H9 (cell line): ENCODE measurements at regions not wholly inside any gene's neighbourhood (a gene's known extent, or its start where the extent isn't known, plus 50 kb on each side); places are given as distances from the start of the nearest gene placed in this dataset.

Experiments
- DNase-seq: peaks from one replicate; pipeline ENCODE4 v3.0.0-alpha.2; 2017
- H2AFZ ChIP-seq: one replicate; pipeline ENCODE4 v1.6.1; 2013; ENCODE audit warnings: mild to moderate bottlenecking, low read length, control low read depth, moderate library complexity
- H2AK5ac ChIP-seq: 2 replicates; pipeline ENCODE4 v1.6.1; 2013; ENCODE audit warnings: low read length, control low read depth, mixed read lengths; ENCODE audit not compliant: insufficient read length
- H2BK120ac ChIP-seq: one replicate; pipeline ENCODE4 v1.6.1; 2013; ENCODE audit warnings: low read depth, mild to moderate bottlenecking, low read length, control low read depth, inconsistent platforms; ENCODE audit not compliant: poor library complexity, severe bottlenecking
- H2BK12ac ChIP-seq: 2 replicates; pipeline ENCODE4 v1.6.1; 2013; ENCODE audit warnings: low read length, control low read depth, mixed read lengths, low read depth; ENCODE audit not compliant: insufficient read length
- H2BK15ac ChIP-seq: 2 replicates; pipeline ENCODE4 v1.6.1; 2013; ENCODE audit warnings: low read depth, low read length, control low read depth
- H2BK20ac ChIP-seq: one replicate; pipeline ENCODE4 v1.6.1; 2013; ENCODE audit warnings: low read depth, mild to moderate bottlenecking, low read length, control low read depth, inconsistent platforms; ENCODE audit not compliant: poor library complexity, severe bottlenecking
- H2BK5ac ChIP-seq: 2 replicates; pipeline ENCODE4 v1.6.1; 2013; ENCODE audit warnings: low read length, control low read depth, mixed read lengths; ENCODE audit not compliant: insufficient read length
- H3K14ac ChIP-seq: 2 replicates; pipeline ENCODE4 v1.6.1; 2013; ENCODE audit warnings: low read length, control low read depth; ENCODE audit not compliant: insufficient read depth
- H3K18ac ChIP-seq: 2 replicates; pipeline ENCODE4 v1.6.1; 2013; ENCODE audit warnings: low read depth, mild to moderate bottlenecking, mixed read lengths, low read length, control low read depth; ENCODE audit not compliant: insufficient read length
- H3K23ac ChIP-seq: 2 replicates; pipeline ENCODE4 v1.6.1; 2013; ENCODE audit warnings: low read length, control low read depth, mixed read lengths, low read depth; ENCODE audit not compliant: insufficient read length
- H3K23me2 ChIP-seq: 2 replicates; pipeline ENCODE4 v1.6.1; 2013; ENCODE audit warnings: low read depth, mild to moderate bottlenecking, mixed read lengths, low read length, control low read depth; ENCODE audit not compliant: insufficient read length, poor library complexity, severe bottlenecking
- H3K27ac ChIP-seq: 2 replicates; pipeline ENCODE4 v1.5.1; 2013; ENCODE audit warnings: low read length, control low read depth, mixed read lengths, low read depth; ENCODE audit not compliant: insufficient read length
- H3K27me3 ChIP-seq: 2 replicates; pipeline ENCODE4 v1.6.1; 2013; ENCODE audit warnings: low read length, control low read depth, inconsistent platforms; ENCODE audit not compliant: insufficient read depth
- H3K4ac ChIP-seq: 2 replicates; pipeline ENCODE4 v1.6.1; 2013; ENCODE audit warnings: low read depth, mild to moderate bottlenecking, control low read depth, inconsistent platforms, low read length, moderate library complexity
- H3K4me1 ChIP-seq: 2 replicates; pipeline ENCODE4 v1.6.1; 2013; ENCODE audit warnings: low read length, control low read depth, inconsistent platforms; ENCODE audit not compliant: insufficient read depth
- H3K4me2 ChIP-seq: 2 replicates; pipeline ENCODE4 v1.6.1; 2013; ENCODE audit warnings: low read length, control low read depth, mixed read lengths; ENCODE audit not compliant: insufficient read length, insufficient read depth
- H3K56ac ChIP-seq: 2 replicates; pipeline ENCODE4 v1.6.1; 2013; ENCODE audit warnings: low read depth, mild to moderate bottlenecking, mixed read lengths, low read length, control low read depth; ENCODE audit not compliant: insufficient read length
- H3K79me1 ChIP-seq: 2 replicates; pipeline ENCODE4 v1.6.1; 2013; ENCODE audit warnings: low read depth, mild to moderate bottlenecking, moderate library complexity, low read length, control low read depth, inconsistent platforms; ENCODE audit not compliant: insufficient read depth, poor library complexity, severe bottlenecking
- H3K79me2 ChIP-seq: 2 replicates; pipeline ENCODE4 v1.6.1; 2013; ENCODE audit warnings: low read length, control low read depth, inconsistent platforms; ENCODE audit not compliant: insufficient read depth
- H3K9ac ChIP-seq: 2 replicates; pipeline ENCODE4 v1.6.1; 2013; ENCODE audit warnings: low read length, control low read depth, mixed read lengths; ENCODE audit not compliant: insufficient read length; ENCODE audit errors: extremely low read depth
- H3K9me3 ChIP-seq: one replicate; pipeline ENCODE4 v1.6.1; 2013; ENCODE audit warnings: low read depth, low read length, inconsistent platforms; ENCODE audit not compliant: control insufficient read depth
- H3T11ph ChIP-seq: one replicate; pipeline ENCODE4 v1.6.1; 2013; ENCODE audit warnings: mild to moderate bottlenecking, low read length, control low read depth, inconsistent platforms
- H4K20me1 ChIP-seq: one replicate; pipeline ENCODE4 v1.6.1; 2013; ENCODE audit not compliant: control insufficient read depth, insufficient read length, insufficient read depth
- H4K5ac ChIP-seq: 2 replicates; pipeline ENCODE4 v1.6.1; 2013; ENCODE audit warnings: low read depth, mild to moderate bottlenecking, mixed read lengths, low read length, control low read depth; ENCODE audit not compliant: insufficient read length
- H4K8ac ChIP-seq: replicated peaks from 2 replicates; pipeline ENCODE4 v1.6.1; 2013; ENCODE audit warnings: low read length, control low read depth, mixed read lengths, low read depth; ENCODE audit not compliant: insufficient read length
- H4K91ac ChIP-seq: 2 replicates; pipeline ENCODE4 v1.6.1; 2013; ENCODE audit warnings: low read depth, mild to moderate bottlenecking, moderate library complexity, mixed read lengths, low read length, control low read depth; ENCODE audit not compliant: insufficient read length
- H3K27ac Mint-ChIP-seq, 3 experiments: 2 replicates in 2 of 3; 3 replicates in 1 of 3; pipeline ENCODE4 v1.8.0; 2020 to 2021; ENCODE audit warnings: mixed read lengths in 3 of 3, mild to moderate bottlenecking in 1 of 3, moderate library complexity in 1 of 3
- H3K27me3 Mint-ChIP-seq: 2 replicates; pipeline ENCODE4 v1.8.0; 2021; ENCODE audit warnings: low read depth, mild to moderate bottlenecking, moderate library complexity, mixed read lengths
- H3K36me3 Mint-ChIP-seq, 3 experiments: 2 replicates in 2 of 3; 3 replicates in 1 of 3; pipeline ENCODE4 v1.8.0; 2020 to 2021; ENCODE audit warnings: low read depth in 3 of 3, mixed read lengths in 3 of 3; ENCODE audit not compliant: insufficient read depth in 1 of 3
- H3K4me1 Mint-ChIP-seq, 2 experiments: 2 replicates each; pipeline ENCODE4 v1.8.0; 2020; ENCODE audit warnings: mixed read lengths in 2 of 2
- H3K4me3 Mint-ChIP-seq, 2 experiments: 2 replicates in 1 of 2; 3 replicates in 1 of 2; pipeline ENCODE4 v1.8.0; 2020 to 2021; ENCODE audit warnings: mild to moderate bottlenecking in 2 of 2, mixed read lengths in 2 of 2, moderate library complexity in 1 of 2
- H3K9me3 Mint-ChIP-seq, 2 experiments: 2 replicates in 1 of 2; 3 replicates in 1 of 2; pipeline ENCODE4 v1.8.0; 2020; ENCODE audit warnings: mild to moderate bottlenecking in 2 of 2, mixed read lengths in 2 of 2, moderate library complexity in 1 of 2
- WGBS: extraction: QIAGEN DNeasy Blood & Tissue Kit; methylation state at CpG from one replicate; pipeline ENCODE4 v1.1.7; 2013; ENCODE audit warnings: missing lambda C conversion rate, low lambda C conversion rate, mixed read lengths; ENCODE audit not compliant: insufficient read length; ENCODE audit errors: extremely low coverage; 5-methylcytosine and 5-hydroxymethylcytosine counted together
- TF ChIP-seq, protein P1 (sequence below): fragments of 200-600 bp; sonication (generic); conservative IDR thresholded peaks from 3 replicates; pipeline ENCODE4 v1.8.0; 2021; ENCODE audit warnings: antibody characterized with exemption, mild to moderate bottlenecking

DNA sequence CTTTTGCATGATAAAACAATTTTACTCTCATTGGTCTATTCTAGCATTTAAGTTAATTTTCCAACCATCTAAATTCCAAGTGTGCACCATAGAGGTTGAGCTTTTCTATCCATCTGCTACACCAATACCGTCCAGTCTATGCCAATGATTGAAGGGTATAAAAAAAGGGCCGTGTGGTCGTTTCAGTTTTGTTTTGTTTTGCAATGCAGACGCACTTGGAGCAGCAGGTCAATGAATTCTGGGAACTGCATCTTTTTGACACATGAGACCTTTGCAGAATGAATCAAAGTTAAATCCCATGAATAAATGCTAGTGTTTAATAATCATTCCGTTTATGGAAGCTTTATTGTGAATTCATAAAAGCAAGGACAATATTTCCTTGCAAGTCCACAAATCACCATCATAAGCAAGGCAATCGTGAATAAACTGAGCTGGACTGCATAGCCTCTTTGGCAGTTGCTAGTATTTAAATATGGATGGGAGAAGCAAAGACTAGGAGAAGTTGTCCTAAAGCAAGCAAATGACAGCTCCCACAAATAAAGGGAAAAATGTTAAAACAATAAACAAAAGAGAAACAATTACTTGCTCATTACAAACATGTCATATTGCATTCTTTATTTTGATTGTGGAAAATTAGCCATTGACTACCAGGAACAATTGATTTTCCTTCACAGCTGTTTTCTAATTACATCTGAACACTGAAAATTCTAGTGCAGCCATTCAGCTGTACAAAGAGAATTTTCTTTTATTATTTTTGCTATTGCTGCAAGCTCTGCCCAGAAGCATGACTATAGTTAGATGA lies 649.7 kb upstream of the GJE1 start:
- Mint-ChIP-seq H3K4me3 (no peak overlapping the region), H3K9me3 (peaks cover 0 to 2% of the 10 kb centered on the region in 2 experiments; a peak in 2 of 5 replicates), H3K4me1 (peaks cover 4 to 9% of the 10 kb centered on the region in 2 experiments), H3K36me3 (peaks cover 0 to 3% (median 0%) of the 10 kb centered on the region in 3 experiments; a peak in 1 of 7 replicates), H3K27me3 (no peaks in the 10 kb centered on the region), H3K27ac (no peak overlapping the region)
- no peaks in the 10 kb centered on the region for H4K20me1 ChIP-seq
- H3K27ac ChIP-seq, result no peak overlapping the region
- no peak overlapping the region for H3K56ac ChIP-seq
- no peak overlapping the region for H3K9ac ChIP-seq
- no peaks in the 10 kb centered on the region; the same call in 1 of the 2 replicates for H3K79me2 ChIP-seq
- H3K23ac ChIP-seq, result no peak overlapping the region
- no peak overlapping the region for H4K91ac ChIP-seq
- H2BK120ac ChIP-seq, result no peak overlapping the region
- H2AK5ac ChIP-seq, result no peak overlapping the region
- H3K9me3 ChIP-seq, result no peaks in the 10 kb centered on the region
- no peak overlapping the region for H3K4me2 ChIP-seq
- H3K27me3 ChIP-seq, result no peaks in the 10 kb centered on the region
- H2BK12ac ChIP-seq, result no peak overlapping the region
- no peak overlapping the region for H3T11ph ChIP-seq
- no peaks in the 10 kb centered on the region for H3K4me1 ChIP-seq
- H4K5ac ChIP-seq, result no peak overlapping the region
- no CpG with 5 or more reads among the region's 6 CpGs for WGBS
- no peaks in the 10 kb centered on the region for H3K23me2 ChIP-seq
- H3K4ac ChIP-seq, result no peak overlapping the region
- H2BK15ac ChIP-seq, result no peak overlapping the region
- no peak overlapping the region for H2AFZ ChIP-seq
- H3K14ac ChIP-seq, result no peak overlapping the region
- TF ChIP-seq, protein P1, sequence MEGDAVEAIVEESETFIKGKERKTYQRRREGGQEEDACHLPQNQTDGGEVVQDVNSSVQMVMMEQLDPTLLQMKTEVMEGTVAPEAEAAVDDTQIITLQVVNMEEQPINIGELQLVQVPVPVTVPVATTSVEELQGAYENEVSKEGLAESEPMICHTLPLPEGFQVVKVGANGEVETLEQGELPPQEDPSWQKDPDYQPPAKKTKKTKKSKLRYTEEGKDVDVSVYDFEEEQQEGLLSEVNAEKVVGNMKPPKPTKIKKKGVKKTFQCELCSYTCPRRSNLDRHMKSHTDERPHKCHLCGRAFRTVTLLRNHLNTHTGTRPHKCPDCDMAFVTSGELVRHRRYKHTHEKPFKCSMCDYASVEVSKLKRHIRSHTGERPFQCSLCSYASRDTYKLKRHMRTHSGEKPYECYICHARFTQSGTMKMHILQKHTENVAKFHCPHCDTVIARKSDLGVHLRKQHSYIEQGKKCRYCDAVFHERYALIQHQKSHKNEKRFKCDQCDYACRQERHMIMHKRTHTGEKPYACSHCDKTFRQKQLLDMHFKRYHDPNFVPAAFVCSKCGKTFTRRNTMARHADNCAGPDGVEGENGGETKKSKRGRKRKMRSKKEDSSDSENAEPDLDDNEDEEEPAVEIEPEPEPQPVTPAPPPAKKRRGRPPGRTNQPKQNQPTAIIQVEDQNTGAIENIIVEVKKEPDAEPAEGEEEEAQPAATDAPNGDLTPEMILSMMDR, result no peak
- H3K18ac ChIP-seq, result no peak overlapping the region
- H2BK20ac ChIP-seq, result no peak overlapping the region
- no peak overlapping the region for H4K8ac ChIP-seq
- no peak overlapping the region for H2BK5ac ChIP-seq
- DNase-seq, result no peak
- H3K79me1 ChIP-seq, result no peaks in the 10 kb centered on the region
